ENCODE measurements at regions not wholly inside any gene's neighbourhood (a gene's known extent, or its start where the extent isn't known, plus 50 kb on each side); places are given as distances from the start of the nearest gene placed in this dataset.

DNA sequence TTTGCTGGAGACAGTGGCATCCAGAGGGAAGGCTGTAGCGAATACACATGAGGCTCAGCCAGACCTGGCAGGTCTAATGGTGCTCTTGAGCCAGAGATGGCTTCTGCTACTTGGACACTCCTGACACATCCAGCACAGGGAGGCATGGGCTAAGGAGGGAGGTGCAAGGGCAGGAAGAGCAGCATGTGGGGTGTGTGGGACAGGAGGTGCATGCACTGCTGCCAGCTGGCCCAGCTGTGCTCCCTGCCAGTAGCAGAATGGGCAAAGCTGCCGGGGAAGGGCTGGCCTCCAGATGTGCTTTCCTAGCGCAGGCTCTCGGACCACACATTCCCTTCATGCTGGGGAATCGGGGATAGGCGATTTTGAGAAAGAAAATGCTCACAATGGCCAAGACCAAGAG, 309.2 kb downstream of the CDC5L start:
- Histone ChIP-seq H3K4me1 (ENCODE audit: control insufficient read depth, insufficient read depth, low read length) (peaks cover 1% of the 10 kb centered on the region; the same call in 1 of the 2 replicates), H3K9me3 (ENCODE audit: control insufficient read depth, insufficient read depth, low read length) (no peaks in the 10 kb centered on the region), H3K36me3 (ENCODE audit: control insufficient read depth, insufficient read depth, low read length) (no peaks in the 10 kb centered on the region), H3K27me3 (ENCODE audit: control insufficient read depth, insufficient read depth, low read length) (no peaks in the 10 kb centered on the region), H3K27ac (ENCODE audit: low read length) (no peak overlapping the region), H3K4me3 (ENCODE audit: low read length) (no peak overlapping the region)
- WGBS (ENCODE audit: insufficient coverage, insufficient read length): no CpG with 5 or more reads among the region's 6 CpGs
- DNase-seq (ENCODE audit: low read depth, low spot score): no peak

DNA sequence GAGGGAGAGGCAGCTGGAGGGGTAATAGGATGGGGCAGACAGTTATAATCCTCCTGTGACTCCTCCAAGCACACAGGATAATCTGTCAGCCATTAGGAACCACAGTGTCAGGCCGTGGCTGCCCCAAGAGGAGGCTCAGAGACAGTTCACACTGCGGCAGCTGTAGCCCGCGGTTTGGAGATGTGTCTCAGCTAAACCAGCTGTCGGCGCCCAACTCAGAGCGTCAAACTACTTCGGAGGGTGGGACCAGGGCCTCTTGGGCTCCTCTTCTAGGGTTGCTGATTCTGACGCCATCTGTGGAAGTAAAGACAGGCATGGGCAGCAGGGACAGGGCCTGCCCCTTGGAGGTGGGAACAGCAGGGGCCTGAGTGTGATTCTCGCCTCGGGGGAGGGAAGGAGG, 309.8 kb downstream of the CDC5L start:
- no peaks in the 10 kb centered on the region for H3K9me3 ChIP-seq (ENCODE audit: control insufficient read depth, insufficient read depth, low read length)
- no peak overlapping the region for H3K27ac ChIP-seq (ENCODE audit: low read length)
- peaks cover 3% of the 10 kb centered on the region; the same call in 1 of the 2 replicates for H3K4me1 ChIP-seq (ENCODE audit: control insufficient read depth, insufficient read depth, low read length)
- WGBS (ENCODE audit: insufficient coverage, insufficient read length): no CpG with 5 or more reads among the region's 11 CpGs
- no peak for DNase-seq (ENCODE audit: low read depth, low spot score)
- no peaks in the 10 kb centered on the region for H3K36me3 ChIP-seq (ENCODE audit: control insufficient read depth, insufficient read depth, low read length)
- H3K4me3 ChIP-seq (ENCODE audit: low read length): no peak overlapping the region
- no peaks in the 10 kb centered on the region for H3K27me3 ChIP-seq (ENCODE audit: control insufficient read depth, insufficient read depth, low read length)

DNA sequence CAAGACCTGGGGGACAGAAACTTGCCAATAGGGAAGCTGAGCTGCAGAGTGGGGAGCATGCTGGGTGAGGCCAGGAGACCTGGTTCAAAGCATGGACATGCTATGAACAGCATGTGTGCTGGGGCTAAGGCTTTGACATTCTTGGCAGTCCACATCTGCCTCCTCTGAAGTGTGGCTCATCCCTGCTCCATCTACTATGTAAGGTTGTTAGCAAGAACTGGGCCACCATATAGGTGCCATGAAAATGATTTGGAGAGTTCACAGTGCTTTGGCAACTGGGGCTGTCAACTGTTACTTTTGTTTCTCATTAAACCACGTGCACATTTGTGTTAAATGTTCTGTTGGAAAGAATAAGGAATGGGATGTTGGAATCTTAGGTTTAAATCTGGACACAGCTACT, 311.1 kb downstream of the CDC5L start:
- Histone ChIP-seq H3K4me3 (ENCODE audit: low read length) (no peak overlapping the region), H3K27me3 (ENCODE audit: control insufficient read depth, insufficient read depth, low read length) (no peaks in the 10 kb centered on the region), H3K9me3 (ENCODE audit: control insufficient read depth, insufficient read depth, low read length) (no peaks in the 10 kb centered on the region), H3K27ac (ENCODE audit: low read length) (no peak overlapping the region), H3K4me1 (ENCODE audit: control insufficient read depth, insufficient read depth, low read length) (peaks cover 3% of the 10 kb centered on the region; the same call in 1 of the 2 replicates), H3K36me3 (ENCODE audit: control insufficient read depth, insufficient read depth, low read length) (no peaks in the 10 kb centered on the region)
- no peak for DNase-seq (ENCODE audit: low read depth, low spot score)
- whole genome bisulfite sequencing (ENCODE audit: insufficient coverage, insufficient read length): no CpG with 5 or more reads among the region's 1 CpG

DNA sequence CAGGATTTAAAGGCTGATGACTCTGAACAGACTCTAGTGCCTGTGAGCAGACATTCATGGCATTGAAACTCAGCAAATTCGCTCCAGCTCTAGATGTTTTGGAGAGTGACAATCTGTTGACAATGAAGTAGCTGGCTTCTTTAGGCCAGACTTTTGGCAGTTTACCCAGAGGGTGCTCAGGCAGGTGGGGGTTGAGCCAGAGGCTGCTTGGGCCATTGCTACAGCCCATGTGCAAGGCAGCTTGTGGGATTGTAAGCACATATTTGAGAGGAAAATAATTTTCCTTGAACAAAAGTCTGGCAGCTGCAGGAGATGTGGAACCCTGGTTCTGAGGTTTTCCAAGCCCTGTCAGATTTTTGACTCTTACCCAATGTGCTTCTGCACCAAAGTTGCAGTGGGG, 311.6 kb downstream of the CDC5L start:
- H3K4me3 ChIP-seq (ENCODE audit: low read length): no peak overlapping the region
- no peak for DNase-seq (ENCODE audit: low read depth, low spot score)
- H3K9me3 ChIP-seq (ENCODE audit: control insufficient read depth, insufficient read depth, low read length): no peaks in the 10 kb centered on the region
- peaks cover 3% of the 10 kb centered on the region; the same call in 1 of the 2 replicates for H3K4me1 ChIP-seq (ENCODE audit: control insufficient read depth, insufficient read depth, low read length)
- no peak overlapping the region for H3K27ac ChIP-seq (ENCODE audit: low read length)
- WGBS (ENCODE audit: insufficient coverage, insufficient read length): no CpG with 5 or more reads among the region's 1 CpG
- H3K36me3 ChIP-seq (ENCODE audit: control insufficient read depth, insufficient read depth, low read length): no peaks in the 10 kb centered on the region
- no peaks in the 10 kb centered on the region for H3K27me3 ChIP-seq (ENCODE audit: control insufficient read depth, insufficient read depth, low read length)

DNA sequence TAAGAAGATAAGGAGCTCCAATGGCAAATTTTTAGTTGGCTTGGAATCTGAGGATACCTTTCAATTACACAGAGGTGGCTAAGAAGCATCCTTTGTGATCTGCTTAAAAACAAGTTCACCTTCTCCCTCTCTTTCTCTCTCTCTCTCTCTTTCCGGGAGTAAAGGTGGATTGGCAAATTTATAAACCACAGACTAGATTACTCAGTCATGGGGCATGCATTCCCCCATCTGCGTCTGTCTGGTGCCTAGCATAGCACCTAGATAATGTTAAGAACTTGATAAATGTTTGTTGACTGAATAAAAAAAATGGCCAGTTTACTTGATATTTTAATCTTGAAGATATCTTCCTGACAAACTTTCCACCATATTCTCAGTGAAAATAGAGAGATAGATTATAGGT, 312.3 kb downstream of the CDC5L start:
- H3K4me1 ChIP-seq (ENCODE audit: control insufficient read depth, insufficient read depth, low read length): peaks cover 3% of the 10 kb centered on the region; the same call in 1 of the 2 replicates
- no peaks in the 10 kb centered on the region for H3K36me3 ChIP-seq (ENCODE audit: control insufficient read depth, insufficient read depth, low read length)
- H3K4me3 ChIP-seq (ENCODE audit: low read length): no peak overlapping the region
- no peaks in the 10 kb centered on the region for H3K9me3 ChIP-seq (ENCODE audit: control insufficient read depth, insufficient read depth, low read length)
- no CpG with 5 or more reads among the region's 2 CpGs for WGBS (ENCODE audit: insufficient coverage, insufficient read length)
- H3K27ac ChIP-seq (ENCODE audit: low read length): no peak overlapping the region
- H3K27me3 ChIP-seq (ENCODE audit: control insufficient read depth, insufficient read depth, low read length): no peaks in the 10 kb centered on the region
- no peak for DNase-seq (ENCODE audit: low read depth, low spot score)

DNA sequence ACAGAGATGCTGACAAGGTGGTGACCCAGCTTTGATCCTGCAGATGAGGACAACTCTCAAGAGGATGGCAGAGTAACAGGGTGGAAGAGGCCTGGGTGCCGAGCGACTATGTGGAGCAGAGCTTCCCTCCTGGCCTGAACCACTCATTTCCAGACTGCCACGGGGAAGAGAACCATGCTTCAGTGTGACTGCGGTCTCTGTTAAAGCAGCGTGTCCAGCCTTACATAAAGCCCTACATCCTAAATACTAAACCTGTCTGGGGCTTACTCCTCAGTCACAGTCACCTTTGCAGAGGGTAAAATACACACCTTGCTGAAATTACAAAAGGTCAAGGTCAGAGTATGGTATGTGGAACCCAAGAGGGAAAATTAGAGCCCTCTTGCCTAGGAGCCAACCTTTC, 312.9 kb downstream of the CDC5L start:
- no CpG with 5 or more reads among the region's 5 CpGs for WGBS (ENCODE audit: insufficient coverage, insufficient read length)
- DNase-seq (ENCODE audit: low read depth, low spot score): no peak
- Histone ChIP-seq H3K9me3 (ENCODE audit: control insufficient read depth, insufficient read depth, low read length) (no peaks in the 10 kb centered on the region), H3K4me1 (ENCODE audit: control insufficient read depth, insufficient read depth, low read length) (peaks cover 3% of the 10 kb centered on the region; the same call in 1 of the 2 replicates), H3K4me3 (ENCODE audit: low read length) (no peak overlapping the region), H3K27me3 (ENCODE audit: control insufficient read depth, insufficient read depth, low read length) (no peaks in the 10 kb centered on the region), H3K36me3 (ENCODE audit: control insufficient read depth, insufficient read depth, low read length) (no peaks in the 10 kb centered on the region), H3K27ac (ENCODE audit: low read length) (no peak overlapping the region)

DNA sequence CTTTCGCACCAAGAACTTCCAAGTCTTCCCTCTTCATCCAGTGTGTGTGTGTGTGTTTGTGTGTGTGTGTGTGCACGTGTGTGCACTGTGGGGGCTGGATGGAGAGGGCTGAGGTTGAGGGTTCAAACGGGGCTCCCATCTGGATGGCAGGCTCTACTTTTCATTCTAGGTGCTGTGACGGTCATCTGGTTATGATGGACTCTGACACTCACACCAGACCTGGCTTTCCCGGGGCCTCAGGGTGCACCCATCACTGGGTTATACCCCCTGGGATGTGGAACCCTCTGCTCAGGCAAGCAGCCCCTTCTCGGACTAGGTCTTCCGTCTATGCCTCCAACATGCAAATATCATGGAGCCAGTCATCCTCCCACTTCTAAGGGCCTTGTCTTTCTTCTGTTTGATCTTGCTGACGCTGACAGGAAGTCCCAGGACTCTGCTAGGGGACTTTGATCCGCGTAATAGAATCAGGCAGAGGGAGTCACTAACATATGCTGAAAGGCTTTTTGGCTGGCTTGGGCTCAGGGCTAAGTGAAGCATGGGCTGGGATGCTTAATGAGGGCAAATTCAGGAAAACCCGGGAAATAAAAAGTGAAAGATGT, 313.6 kb downstream of the CDC5L start:
- Histone ChIP-seq H3K4me1 (ENCODE audit: control insufficient read depth, insufficient read depth, low read length) (peaks cover 3% of the 10 kb centered on the region; the same call in 1 of the 2 replicates), H3K4me3 (ENCODE audit: low read length) (no peak overlapping the region), H3K27ac (ENCODE audit: low read length) (no peak overlapping the region), H3K9me3 (ENCODE audit: control insufficient read depth, insufficient read depth, low read length) (no peaks in the 10 kb centered on the region), H3K36me3 (ENCODE audit: control insufficient read depth, insufficient read depth, low read length) (no peaks in the 10 kb centered on the region), H3K27me3 (ENCODE audit: control insufficient read depth, insufficient read depth, low read length) (no peaks in the 10 kb centered on the region)
- no CpG with 5 or more reads among the region's 11 CpGs for WGBS (ENCODE audit: insufficient coverage, insufficient read length)
- no peak for DNase-seq (ENCODE audit: low read depth, low spot score)

DNA sequence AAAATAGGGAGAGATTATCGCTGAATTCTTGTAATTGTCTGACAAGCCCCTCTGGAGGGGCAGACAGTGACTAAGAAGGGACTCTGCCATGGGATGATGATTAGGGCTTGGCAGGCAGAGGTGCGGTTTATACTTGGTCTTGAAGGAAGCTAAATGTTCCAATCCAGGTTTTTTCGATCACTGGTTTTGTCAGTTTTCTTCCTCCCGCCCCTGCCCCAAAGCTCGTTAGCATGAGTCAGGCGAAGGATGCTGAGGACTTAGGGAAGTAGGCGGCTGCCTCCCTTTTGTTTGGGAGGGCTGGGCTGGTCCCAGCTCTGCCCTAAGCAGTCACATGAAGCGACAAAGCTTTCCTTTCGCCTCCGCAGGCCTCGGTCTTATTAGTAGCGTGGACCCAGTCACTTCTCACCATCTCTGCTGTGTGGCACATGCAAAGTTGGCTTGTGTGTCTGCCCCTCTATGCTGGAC, 314.2 kb downstream of the CDC5L start:
- DNase-seq (ENCODE audit: low read depth, low spot score): no peak

DNA sequence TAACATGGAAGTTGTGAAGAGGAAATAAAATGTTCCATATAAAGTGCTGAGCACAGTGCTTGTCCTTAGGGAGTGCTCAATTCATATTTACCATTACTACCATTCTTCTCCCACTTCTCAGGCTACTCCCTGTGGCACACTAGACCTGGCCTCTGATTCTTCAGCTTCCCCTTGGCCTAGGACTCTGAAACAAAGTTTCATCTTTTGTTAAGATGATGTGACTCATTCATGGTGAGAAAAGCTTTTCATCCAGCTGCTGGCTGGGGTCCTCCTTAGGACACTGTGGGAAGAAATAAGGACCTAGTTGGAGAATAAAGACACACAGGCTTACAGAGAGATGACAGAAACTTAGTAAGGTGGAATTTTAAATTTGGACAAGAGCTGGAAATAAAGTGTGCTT, 314.8 kb downstream of the CDC5L start:
- no peak for DNase-seq (ENCODE audit: low read depth, low spot score)
- Histone ChIP-seq H3K9me3 (ENCODE audit: control insufficient read depth, insufficient read depth, low read length) (no peaks in the 10 kb centered on the region), H3K4me3 (ENCODE audit: low read length) (no peak overlapping the region), H3K4me1 (ENCODE audit: control insufficient read depth, insufficient read depth, low read length) (0 out of 2 replicates have a peak, but pooled peaks cover 1% of the 10 kb centered on the region), H3K27me3 (ENCODE audit: control insufficient read depth, insufficient read depth, low read length) (no peaks in the 10 kb centered on the region), H3K27ac (ENCODE audit: low read length) (no peak overlapping the region), H3K36me3 (ENCODE audit: control insufficient read depth, insufficient read depth, low read length) (no peaks in the 10 kb centered on the region)

More for the DNA sequence above, 314.2 kb downstream of the CDC5L start:
- Histone ChIP-seq H3K27ac (ENCODE audit: low read length) (no peak overlapping the region), H3K27me3 (ENCODE audit: control insufficient read depth, insufficient read depth, low read length) (no peaks in the 10 kb centered on the region), H3K9me3 (ENCODE audit: control insufficient read depth, insufficient read depth, low read length) (no peaks in the 10 kb centered on the region), H3K36me3 (ENCODE audit: control insufficient read depth, insufficient read depth, low read length) (no peaks in the 10 kb centered on the region), H3K4me1 (ENCODE audit: control insufficient read depth, insufficient read depth, low read length) (peaks cover 2% of the 10 kb centered on the region; the same call in 1 of the 2 replicates), H3K4me3 (ENCODE audit: low read length) (no peak overlapping the region)
- no CpG with 5 or more reads among the region's 12 CpGs for WGBS (ENCODE audit: insufficient coverage, insufficient read length)

DNA sequence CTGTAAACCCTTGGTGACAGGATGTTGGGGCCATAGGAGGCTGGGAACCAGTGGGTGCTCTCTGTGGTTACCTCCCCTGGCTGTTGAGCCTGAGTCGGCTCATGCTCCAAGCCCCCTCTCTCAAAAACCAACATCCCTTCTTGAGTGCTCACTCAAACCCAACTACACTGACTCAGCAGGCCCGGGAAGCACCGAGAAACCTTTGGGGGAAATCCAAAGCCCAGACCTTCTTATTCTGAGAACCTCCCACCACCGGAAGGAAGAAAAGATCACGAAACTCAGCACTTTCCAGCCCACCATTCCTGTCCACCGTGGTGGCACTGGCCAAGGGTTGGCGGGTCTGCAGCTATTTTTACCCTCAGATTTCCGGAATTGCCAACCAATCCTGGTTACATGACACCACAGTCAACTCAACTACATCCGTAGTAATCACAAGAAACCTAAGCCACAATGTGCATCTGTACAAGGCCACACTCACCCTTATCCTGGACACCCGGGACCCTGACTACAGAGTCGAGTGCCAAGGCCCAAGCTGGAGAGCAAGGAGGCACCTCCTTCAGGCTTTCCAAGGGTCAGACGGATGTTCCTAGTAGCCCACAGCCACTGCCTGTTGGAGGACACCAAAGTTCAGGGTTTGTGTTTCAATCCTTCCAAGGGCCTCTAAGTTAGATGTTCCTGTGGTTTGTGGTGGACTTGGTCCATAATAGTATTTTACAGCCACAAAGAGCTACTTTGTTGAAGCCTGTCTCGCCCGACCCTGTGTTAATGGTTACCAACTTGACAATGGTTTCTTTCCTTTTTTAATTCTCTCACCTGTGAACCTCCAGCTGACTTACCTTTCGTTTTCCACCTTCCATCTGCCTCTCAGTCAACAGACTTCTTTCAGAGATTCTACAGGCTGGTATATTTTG, 317.0 kb downstream of the CDC5L start:
- WGBS (ENCODE audit: insufficient coverage, insufficient read length): no CpG with 5 or more reads among the region's 15 CpGs
- H3K27me3 ChIP-seq (ENCODE audit: control insufficient read depth, insufficient read depth, low read length): no peaks in the 10 kb centered on the region
- no peaks in the 10 kb centered on the region for H3K9me3 ChIP-seq (ENCODE audit: control insufficient read depth, insufficient read depth, low read length)
- H3K4me3 ChIP-seq (ENCODE audit: low read length): no peak overlapping the region
- 0 out of 2 replicates have a peak, but pooled peaks cover 1% of the 10 kb centered on the region for H3K4me1 ChIP-seq (ENCODE audit: control insufficient read depth, insufficient read depth, low read length)
- H3K27ac ChIP-seq (ENCODE audit: low read length): no peak overlapping the region
- H3K36me3 ChIP-seq (ENCODE audit: control insufficient read depth, insufficient read depth, low read length): no peaks in the 10 kb centered on the region
- no peak for DNase-seq (ENCODE audit: low read depth, low spot score)

Data from iPS DF 6.9 (cell line).